ENCODE measurements at regions not wholly inside any gene's neighbourhood (a gene's known extent, or its start where the extent isn't known, plus 50 kb on each side); places are given as distances from the start of the nearest gene placed in this dataset.

GRCh38 chr3:40827942-40828688 lies 303.4 kb downstream of the ZNF621 start:
- DNase-seq, result no peak

GRCh38 chr3:40828741-40829415 lies 304.1 kb downstream of the ZNF621 start:
- DNase-seq, result no peak

GRCh38 chr3:40829876-40830275 lies 305.1 kb downstream of the ZNF621 start:
- DNase-seq, result no peak

DNA sequence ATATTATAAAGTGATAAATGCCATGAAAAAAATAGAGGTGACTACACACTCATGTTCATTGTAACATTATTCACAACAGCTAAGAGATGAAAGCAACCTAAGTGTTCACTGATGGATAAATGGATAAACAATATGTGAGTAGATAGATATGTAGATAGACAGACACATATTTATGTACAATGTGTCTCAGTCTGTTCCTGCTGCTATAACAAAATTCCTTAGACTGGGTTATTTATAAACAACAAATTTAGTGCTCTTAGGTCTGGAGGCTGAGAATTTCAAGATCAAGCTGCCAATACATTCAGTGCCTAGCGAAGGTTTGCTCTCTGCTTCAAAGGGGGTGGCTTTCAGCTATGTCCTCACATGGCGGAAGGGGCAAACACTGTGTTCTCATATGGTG lies 312.5 kb downstream of the ZNF621 start:
- DNase-seq, result no peak

GRCh38 chr3:40841131-40841530 lies 316.4 kb downstream of the ZNF621 start:
- DNase-seq, result no peak

- DNase-seq, result no peak
Measured at GRCh38 chr3:40841570-40842109, 316.9 kb downstream of the ZNF621 start.

DNA sequence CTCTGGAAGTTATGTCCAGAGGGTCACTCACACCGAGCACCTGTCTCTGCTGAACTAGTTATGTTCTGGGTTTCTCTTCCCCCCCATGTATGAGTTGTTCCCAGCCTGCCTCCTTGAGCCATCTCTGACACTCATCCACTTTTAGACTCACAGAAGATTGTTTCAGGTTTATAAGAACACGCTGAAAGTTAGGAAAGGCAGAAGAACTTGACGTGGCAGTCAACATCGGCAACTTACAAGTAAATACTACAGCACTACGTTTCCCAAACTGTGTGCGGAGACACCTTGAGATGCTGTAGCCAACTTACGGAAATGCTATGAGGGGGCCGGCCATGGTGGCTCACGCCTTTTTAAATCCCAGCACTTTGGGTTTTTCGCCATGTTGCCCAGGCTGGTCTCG lies 318.0 kb downstream of the ZNF621 start:
- no peak for DNase-seq

DNA sequence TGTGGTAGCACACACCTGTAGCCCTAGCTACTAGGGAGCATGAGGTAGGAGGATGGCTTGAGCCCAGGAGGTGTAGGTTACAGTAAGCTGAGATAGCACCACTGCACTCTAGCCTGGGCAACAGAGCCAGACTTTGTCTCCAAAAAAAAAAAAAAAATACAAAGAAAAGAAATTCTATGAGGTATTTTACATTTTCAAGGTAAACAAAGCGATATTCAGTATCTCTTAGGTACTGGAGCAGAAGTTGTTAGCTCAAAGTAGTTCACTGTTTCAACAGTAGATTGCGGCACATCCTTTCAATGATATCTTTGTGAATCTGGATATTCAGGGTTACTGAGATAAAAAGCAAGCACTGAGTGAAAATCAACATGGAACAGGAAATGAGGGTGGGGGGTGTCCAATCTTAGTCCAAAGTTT lies 318.5 kb downstream of the ZNF621 start:
- DNase-seq, result no peak

GRCh38 chr3:40843851-40844548 lies 319.2 kb downstream of the ZNF621 start:
- DNase-seq, result no peak

- DNase-seq, result no peak
Measured at GRCh38 chr3:40844896-40845295, 320.1 kb downstream of the ZNF621 start.

DNA sequence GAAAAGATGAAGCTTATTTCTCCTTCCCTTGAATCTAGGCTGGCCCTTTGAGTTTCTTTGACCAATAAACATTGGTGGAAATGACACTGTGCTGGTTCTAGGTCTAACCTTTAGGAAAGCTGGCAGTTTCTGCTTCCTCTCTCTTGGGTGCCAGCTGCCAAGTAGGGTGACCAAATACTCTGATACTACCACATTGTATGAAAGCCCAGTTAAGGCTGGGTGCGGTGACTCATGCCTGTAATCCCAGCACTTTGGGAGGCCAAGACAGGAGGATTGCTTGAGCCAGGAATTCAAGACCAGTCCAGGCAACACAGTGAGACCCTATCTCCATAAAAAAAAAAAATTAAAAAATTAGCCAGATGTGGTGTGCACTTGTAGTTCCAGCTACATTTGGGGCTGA lies 320.7 kb downstream of the ZNF621 start:
- DNase-seq, result no peak

GRCh38 chr3:40845916-40846315 lies 321.2 kb downstream of the ZNF621 start:
- DNase-seq, result no peak

DNA sequence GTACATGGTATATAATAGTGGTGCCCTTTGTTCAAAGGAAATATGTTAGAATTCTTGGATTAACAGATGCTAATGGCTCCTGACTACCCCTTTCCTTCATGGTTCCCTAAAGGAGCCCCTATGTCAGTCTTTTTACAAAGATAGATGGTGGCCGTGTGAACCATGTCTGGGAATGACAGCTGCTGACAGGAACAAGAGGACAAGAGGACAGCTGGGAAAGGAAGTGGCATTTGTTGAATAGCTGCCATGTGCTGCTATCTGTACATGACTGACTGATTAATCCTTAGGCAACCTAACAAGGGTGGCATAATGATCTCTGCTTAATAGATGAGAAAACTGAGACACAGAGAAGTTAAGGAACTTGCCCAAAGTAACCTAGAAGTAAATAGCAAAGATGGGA lies 321.7 kb downstream of the ZNF621 start:
- DNase-seq, result no peak

DNA sequence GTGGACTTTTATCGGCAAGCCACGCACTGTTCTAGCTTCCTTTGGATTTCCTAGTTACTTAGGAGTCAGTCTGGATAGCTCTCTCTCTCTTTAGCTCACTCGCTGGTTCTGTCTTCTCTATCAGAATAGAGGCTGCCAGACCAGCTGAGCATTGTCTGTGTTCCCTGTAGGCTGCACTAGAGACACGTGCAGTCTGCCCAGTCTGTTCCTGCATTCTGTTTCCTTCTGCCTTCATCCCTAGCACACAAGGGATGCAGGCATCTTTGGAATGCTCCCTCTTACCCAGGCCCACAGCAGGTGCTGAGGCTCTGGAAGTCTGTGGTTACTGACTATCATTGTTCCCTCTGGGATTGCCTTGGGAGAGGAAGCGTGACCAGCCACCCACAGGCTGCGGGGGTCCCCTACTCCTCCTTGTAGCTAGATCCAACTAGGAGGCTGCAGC lies 322.8 kb downstream of the ZNF621 start:
- no peak for DNase-seq

- DNase-seq, result no peak
Measured at GRCh38 chr3:40848421-40848820, 323.7 kb downstream of the ZNF621 start.

- DNase-seq, result no peak
Measured at GRCh38 chr3:40850861-40851260, 326.1 kb downstream of the ZNF621 start.

GRCh38 chr3:40851836-40852235 lies 327.1 kb downstream of the ZNF621 start:
- DNase-seq, result no peak

DNA sequence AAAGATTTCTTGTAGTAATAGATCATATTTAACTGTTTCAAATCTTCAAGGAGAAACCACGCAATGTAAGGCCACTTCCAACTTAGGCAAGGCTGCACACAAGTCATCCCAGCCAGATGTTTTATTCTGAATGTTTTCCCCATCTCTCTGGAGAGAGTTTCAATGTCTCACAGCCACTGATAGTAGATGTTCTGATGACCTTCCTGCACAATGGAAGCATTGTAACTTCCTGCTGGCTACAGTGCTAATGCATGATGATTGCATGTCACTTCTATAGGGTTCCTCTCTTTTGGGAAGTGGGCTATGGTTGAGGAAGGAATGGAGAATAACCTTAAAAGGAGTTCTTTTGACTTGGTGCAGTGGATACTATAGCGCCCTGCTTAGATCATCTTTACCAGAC lies 328.0 kb downstream of the ZNF621 start:
- DNase-seq, result no peak

DNA sequence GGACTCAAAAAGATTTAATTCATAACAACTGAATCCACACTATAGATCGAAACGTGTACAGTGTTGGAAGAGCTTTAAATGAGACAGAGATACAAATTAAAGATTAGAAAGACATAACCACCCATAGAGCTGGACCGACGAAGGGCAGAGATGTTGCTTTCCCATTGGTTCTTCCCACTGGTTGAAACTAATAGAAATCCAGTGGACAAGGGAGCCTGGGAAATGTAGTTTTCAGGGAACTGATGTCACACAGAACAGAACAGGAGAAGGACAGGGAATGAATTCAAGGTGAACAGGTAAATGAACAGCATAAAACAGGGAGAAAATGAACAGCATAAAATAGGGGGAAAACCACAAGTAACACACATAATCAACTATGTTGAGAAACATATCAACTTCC lies 328.7 kb downstream of the ZNF621 start:
- DNase-seq, result no peak

- no peak for DNase-seq
Measured at GRCh38 chr3:40855871-40856270, 331.1 kb downstream of the ZNF621 start.

DNA sequence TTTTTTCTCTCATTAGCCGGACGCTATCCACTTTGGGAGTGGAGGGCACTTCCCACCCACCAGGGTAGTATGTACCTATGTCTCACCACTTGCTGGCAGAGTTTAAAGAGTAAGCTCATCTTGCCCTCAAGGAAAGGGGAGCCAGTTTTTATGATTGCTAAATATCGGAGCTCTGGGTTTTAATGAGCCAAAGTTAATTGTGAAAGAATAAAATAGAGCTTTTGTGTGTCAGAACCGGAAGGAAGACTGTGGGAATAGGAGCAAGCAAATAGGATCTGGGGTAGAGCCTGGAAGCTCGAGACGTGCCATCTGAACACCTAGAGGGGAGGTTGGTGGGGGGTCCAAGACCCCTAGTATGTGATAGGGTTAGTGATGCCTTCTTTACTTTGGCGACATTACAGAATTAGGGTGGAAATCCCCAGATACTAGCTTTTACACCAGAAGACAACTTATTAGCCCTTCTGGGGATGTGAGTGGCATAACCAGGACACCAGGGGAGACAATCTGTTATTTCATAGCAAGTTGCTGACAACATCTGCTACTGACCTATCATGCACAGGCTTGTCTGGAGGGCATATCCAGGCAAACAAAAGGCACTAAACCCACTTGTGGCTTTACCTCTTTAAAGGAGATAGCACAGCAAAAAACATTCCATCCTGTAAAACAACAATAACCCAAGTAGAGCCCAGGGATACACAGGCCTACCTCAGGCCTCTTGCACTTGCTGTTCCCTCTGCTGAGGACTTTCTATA lies 333.8 kb downstream of the ZNF621 start:
- DNase-seq, result no peak

GRCh38 chr3:40862946-40863345 lies 336.4 kb upstream of the CTNNB1 start:
- DNase-seq, result no peak

All from NCI-H1092 treated with DMSO at 0.1 percent for 48 hours (cell line).